WERI-Rb-1 (cell line): ENCODE measurements at regions not wholly inside any gene's neighbourhood (a gene's known extent, or its start where the extent isn't known, plus 50 kb on each side); places are given as distances from the start of the nearest gene placed in this dataset.

Experiments used
- DNase-seq: peaks from one replicate; pipeline ENCODE4 v3.0.0-alpha.2; 2020
- H3K27ac ChIP-seq: fragments of 250-450 bp; sonication (Bioruptor Pico); 2 replicates; pipeline ENCODE4 v1.5.1; 2020; ENCODE audit warnings: mild to moderate bottlenecking, moderate library complexity
- H3K27me3 ChIP-seq: fragments of 250-450 bp; sonication (Bioruptor Pico); 2 replicates; pipeline ENCODE4 v1.5.1; 2021; ENCODE audit warnings: mild to moderate bottlenecking, low read depth, moderate library complexity; ENCODE audit not compliant: insufficient read depth, severe bottlenecking
- H3K36me3 ChIP-seq: fragments of 250-450 bp; sonication (Bioruptor Pico); 2 replicates; pipeline ENCODE4 v1.5.1; 2020; ENCODE audit warnings: mild to moderate bottlenecking, moderate library complexity
- H3K4me3 ChIP-seq: 2 replicates; pipeline ENCODE4 v1.5.1; 2011; ENCODE audit warnings: low read depth, mild to moderate bottlenecking, control low read depth, low read length
- H3K9me3 ChIP-seq: fragments of 250-450 bp; sonication (Bioruptor Pico); 2 replicates; pipeline ENCODE4 v1.5.1; 2021; ENCODE audit warnings: mild to moderate bottlenecking, moderate library complexity; ENCODE audit not compliant: severe bottlenecking
- CTCF ChIP-seq: IDR thresholded peaks from 2 replicates; pipeline ENCODE4 v1.5.1; 2011; ENCODE audit warnings: low read depth, mild to moderate bottlenecking, control low read depth, inconsistent platforms, low read length

GRCh38 chr13:97892717-97893116 lies 60.8 kb upstream of the IPO5 start:
- H3K36me3 ChIP-seq: no peaks in the 10 kb centered on the region
- DNase-seq: no peak
- H3K4me3 ChIP-seq: no peak overlapping the region
- no peaks in the 10 kb centered on the region for H3K27me3 ChIP-seq
- H3K27ac ChIP-seq: no peak overlapping the region
- TF ChIP-seq CTCF: no peak
- peaks cover 8% of the 10 kb centered on the region for H3K9me3 ChIP-seq

GRCh38 chr13:97895383-97895782 lies 58.1 kb upstream of the IPO5 start:
- H3K36me3 ChIP-seq: no peaks in the 10 kb centered on the region
- TF ChIP-seq CTCF: no peak
- H3K27ac ChIP-seq: no peak overlapping the region
- no peaks in the 10 kb centered on the region for H3K27me3 ChIP-seq
- DNase-seq: no peak
- no peak overlapping the region for H3K4me3 ChIP-seq
- peaks cover 8% of the 10 kb centered on the region for H3K9me3 ChIP-seq

GRCh38 chr13:97896446-97896845 lies 57.0 kb upstream of the IPO5 start:
- no peak for TF ChIP-seq CTCF
- no peaks in the 10 kb centered on the region for H3K27me3 ChIP-seq

GRCh38 chr13:97901716-97902115 lies 51.8 kb upstream of the IPO5 start:
- no peak for DNase-seq
- Histone ChIP-seq H3K9me3 (no peaks in the 10 kb centered on the region), H3K4me3 (no peak overlapping the region), H3K36me3 (no peaks in the 10 kb centered on the region), H3K27me3 (no peaks in the 10 kb centered on the region), H3K27ac (no peak overlapping the region)
- TF ChIP-seq CTCF: no peak

More at GRCh38 chr13:97896446-97896845, 57.0 kb upstream of the IPO5 start:
- DNase-seq: no peak
- Histone ChIP-seq H3K9me3 (peaks cover 8% of the 10 kb centered on the region), H3K36me3 (no peaks in the 10 kb centered on the region), H3K4me3 (no peak overlapping the region), H3K27ac (no peak overlapping the region)
